ENCODE measurements at regions not wholly inside any gene's neighbourhood (a gene's known extent, or its start where the extent isn't known, plus 50 kb on each side); places are given as distances from the start of the nearest gene placed in this dataset.

DNA sequence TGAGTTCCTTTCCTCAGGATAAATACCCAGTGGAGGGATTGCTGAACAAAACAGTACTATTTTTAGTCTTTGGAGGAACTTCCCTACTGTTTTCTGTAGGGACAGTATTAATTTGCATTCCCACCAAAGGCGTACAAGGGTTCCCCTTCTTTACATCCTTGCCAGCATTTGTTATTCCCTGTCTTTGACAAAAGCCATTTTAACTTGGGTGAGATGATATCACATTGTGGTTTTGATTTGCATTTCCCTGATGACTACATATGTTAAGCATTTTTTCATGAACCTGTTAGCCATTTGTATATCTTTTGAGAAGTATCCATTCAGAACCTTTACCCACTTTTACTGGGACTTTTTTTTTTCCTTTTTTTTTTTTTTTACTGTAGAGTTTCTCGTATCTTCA lies 126.2 kb upstream of the ANXA10 start:
- TF ChIP-seq, protein P1, sequence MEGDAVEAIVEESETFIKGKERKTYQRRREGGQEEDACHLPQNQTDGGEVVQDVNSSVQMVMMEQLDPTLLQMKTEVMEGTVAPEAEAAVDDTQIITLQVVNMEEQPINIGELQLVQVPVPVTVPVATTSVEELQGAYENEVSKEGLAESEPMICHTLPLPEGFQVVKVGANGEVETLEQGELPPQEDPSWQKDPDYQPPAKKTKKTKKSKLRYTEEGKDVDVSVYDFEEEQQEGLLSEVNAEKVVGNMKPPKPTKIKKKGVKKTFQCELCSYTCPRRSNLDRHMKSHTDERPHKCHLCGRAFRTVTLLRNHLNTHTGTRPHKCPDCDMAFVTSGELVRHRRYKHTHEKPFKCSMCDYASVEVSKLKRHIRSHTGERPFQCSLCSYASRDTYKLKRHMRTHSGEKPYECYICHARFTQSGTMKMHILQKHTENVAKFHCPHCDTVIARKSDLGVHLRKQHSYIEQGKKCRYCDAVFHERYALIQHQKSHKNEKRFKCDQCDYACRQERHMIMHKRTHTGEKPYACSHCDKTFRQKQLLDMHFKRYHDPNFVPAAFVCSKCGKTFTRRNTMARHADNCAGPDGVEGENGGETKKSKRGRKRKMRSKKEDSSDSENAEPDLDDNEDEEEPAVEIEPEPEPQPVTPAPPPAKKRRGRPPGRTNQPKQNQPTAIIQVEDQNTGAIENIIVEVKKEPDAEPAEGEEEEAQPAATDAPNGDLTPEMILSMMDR (IDR thresholded peaks at IDR 0.05), result no peak
- TF ChIP-seq POLR2AphosphoS5 (IDR thresholded peaks at IDR 0.05), result no peak
